SK-N-MC (cell line): ENCODE measurements at regions not wholly inside any gene's neighbourhood (a gene's known extent, or its start where the extent isn't known, plus 50 kb on each side); places are given as distances from the start of the nearest gene placed in this dataset.

Experiments used
- EZH2 ChIP-seq: fragments of 200-600 bp; sonication (generic); IDR thresholded peaks from one replicate; pipeline ENCODE4 v1.6.1; 2017; ENCODE audit warnings: antibody characterized with exemption
- POLR2AphosphoS5 ChIP-seq: IDR thresholded peaks from 2 replicates; pipeline ENCODE4 v1.6.1; 2012; ENCODE audit warnings: mild to moderate bottlenecking, low read depth, low read length, borderline replicate concordance

DNA sequence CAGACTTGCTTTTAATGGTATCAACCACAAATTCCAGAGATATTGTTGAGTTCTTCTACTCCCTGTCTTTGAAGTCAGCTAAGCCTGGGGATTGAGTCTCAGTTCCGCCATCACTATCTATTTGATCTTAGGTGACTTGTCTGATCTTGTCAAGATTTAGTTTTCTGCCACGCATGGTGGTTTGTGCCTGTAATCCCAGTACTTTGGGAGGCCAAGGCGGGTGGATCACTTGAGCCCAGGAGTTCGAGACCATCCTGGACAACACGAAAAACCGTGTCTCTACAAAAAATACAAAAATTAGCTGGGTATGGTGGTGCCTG, 376.9 kb downstream of the FGF9 start:
- no peak for TF ChIP-seq EZH2
- no peak for TF ChIP-seq POLR2AphosphoS5
